ENCODE measurements at regions not wholly inside any gene's neighbourhood (a gene's known extent, or its start where the extent isn't known, plus 50 kb on each side); places are given as distances from the start of the nearest gene placed in this dataset.

DNA sequence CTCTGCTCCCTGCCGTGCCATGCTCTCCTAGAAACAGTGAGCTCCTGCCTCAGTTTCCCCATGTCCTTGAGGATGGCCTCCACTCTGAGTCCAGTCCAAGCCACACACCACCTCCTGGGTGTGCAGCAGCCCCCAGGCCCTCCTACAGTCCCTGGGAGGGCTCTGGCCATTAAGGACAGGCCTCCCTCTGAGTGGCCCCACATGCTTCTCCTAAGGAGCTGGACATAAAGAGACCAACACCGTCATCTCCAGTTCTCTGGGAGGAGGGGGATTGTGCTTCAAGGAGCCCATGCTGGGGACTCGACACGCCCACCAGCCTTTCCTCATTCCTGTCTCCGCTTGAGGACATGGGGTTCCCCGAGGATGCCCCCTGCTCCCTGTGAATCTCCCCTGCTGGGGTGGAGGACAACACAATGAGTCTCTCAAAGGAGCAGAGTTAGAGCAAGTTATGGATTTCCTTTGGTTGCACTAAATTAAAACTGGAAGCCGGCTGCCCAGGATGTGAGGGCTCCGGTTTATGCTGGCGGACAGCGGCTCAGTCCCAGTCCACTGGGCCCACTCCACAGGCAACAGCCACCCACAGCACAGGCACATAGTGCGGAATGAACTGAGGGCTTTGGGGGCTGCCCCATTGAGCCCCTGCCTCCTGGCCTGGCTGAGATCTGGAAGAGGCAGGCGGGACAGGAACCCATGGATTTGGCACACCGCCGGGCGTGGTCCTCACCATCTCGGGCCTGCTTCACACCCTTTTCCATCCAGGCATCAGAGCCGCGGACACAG is 165.6 kb upstream of the IQSEC1 start:
- no peak overlapping the region for H3K4me3 ChIP-seq (ENCODE audit: low read depth, low read length)
- no peaks in the 10 kb centered on the region for H3K36me3 ChIP-seq (ENCODE audit: control insufficient read depth, insufficient read depth, low read length)
- DNase-seq (ENCODE audit: low read depth), result no peak
- peaks cover 4% of the 10 kb centered on the region for H3K27me3 ChIP-seq (ENCODE audit: control insufficient read depth, insufficient read depth, low read length)
- TF ChIP-seq, protein P1, sequence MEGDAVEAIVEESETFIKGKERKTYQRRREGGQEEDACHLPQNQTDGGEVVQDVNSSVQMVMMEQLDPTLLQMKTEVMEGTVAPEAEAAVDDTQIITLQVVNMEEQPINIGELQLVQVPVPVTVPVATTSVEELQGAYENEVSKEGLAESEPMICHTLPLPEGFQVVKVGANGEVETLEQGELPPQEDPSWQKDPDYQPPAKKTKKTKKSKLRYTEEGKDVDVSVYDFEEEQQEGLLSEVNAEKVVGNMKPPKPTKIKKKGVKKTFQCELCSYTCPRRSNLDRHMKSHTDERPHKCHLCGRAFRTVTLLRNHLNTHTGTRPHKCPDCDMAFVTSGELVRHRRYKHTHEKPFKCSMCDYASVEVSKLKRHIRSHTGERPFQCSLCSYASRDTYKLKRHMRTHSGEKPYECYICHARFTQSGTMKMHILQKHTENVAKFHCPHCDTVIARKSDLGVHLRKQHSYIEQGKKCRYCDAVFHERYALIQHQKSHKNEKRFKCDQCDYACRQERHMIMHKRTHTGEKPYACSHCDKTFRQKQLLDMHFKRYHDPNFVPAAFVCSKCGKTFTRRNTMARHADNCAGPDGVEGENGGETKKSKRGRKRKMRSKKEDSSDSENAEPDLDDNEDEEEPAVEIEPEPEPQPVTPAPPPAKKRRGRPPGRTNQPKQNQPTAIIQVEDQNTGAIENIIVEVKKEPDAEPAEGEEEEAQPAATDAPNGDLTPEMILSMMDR (IDR thresholded peaks at IDR 0.05; ENCODE audit: insufficient read depth, low read length, poor library complexity, severe bottlenecking), result no peak

DNA sequence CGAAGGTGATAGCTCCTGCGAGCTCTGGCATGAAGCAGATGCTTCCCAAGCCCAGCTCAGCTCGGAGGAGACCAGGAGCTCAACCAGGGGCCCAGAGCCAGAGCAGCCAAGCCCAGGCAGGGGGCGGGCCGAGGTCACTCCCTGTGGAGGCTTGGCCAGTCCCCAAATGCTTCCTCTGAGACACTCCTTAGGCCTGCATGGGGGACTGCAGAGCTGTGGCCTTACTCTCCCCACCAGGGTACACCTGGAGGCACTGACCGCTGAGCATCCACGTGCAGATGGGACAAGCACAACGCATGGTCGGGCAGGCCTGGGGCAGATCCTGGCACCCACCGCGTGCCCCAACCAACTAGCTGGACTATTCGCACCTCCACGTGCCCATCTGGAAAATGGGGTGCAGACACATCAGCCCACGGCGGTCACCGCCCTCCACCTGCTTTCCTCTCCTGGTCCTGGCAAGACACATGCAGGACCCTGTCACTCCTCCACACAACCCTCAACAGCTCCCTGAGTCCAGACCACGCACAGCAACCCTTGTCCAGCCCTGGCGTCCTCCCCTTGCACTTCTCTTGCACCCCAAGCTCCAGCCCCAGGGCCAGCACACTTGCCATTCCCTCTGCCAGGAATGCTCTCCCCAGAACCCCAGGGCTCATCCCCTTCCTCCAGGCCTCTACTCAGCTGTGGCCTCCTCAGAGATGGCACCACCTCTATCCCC is 164.7 kb upstream of the IQSEC1 start:
- peaks cover 6% of the 10 kb centered on the region for H3K27me3 ChIP-seq (ENCODE audit: control insufficient read depth, insufficient read depth, low read length)
- no peak for DNase-seq (ENCODE audit: low read depth)
- TF ChIP-seq, protein P1 (IDR thresholded peaks at IDR 0.05; ENCODE audit: insufficient read depth, low read length, poor library complexity, severe bottlenecking), result no peak

DNA sequence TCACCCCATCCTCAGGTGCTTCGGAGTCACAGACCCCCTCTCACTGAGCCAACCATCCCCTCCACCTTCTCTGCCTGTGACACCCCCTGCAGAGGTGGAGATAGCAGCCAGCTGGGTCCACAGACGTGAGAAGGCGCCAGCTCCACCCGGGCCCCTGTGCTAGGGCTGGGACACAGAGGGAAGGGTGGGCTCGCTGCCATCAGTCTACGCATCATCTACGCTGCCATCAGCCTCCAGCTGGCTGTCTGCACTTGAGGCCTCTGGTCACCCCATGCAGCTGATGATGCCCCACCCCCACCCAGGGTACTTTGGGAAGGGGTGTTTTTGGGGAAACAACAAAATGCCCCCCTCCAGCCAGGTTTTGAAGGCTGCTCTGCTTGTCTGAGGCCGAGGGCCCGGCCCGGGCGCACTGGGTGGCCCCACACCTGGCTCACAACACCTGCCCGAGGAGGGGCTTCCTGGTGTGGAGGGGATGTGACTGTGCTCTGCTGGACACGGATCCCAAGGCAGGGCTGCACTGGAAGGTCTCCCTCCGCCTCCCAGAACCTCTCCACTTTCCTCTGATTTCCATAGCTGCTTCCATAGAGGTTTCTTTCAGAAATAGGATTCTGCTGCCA is 163.4 kb upstream of the IQSEC1 start:
- Histone ChIP-seq H3K36me3 (ENCODE audit: control insufficient read depth, insufficient read depth, low read length) (no peaks in the 10 kb centered on the region), H3K4me3 (ENCODE audit: low read depth, low read length) (no peak overlapping the region), H3K27me3 (ENCODE audit: control insufficient read depth, insufficient read depth, low read length) (peaks cover 9% of the 10 kb centered on the region)
- DNase-seq (ENCODE audit: low read depth), result no peak
- TF ChIP-seq, protein P1 (IDR thresholded peaks at IDR 0.05; ENCODE audit: insufficient read depth, low read length, poor library complexity, severe bottlenecking), result no peak

More for the DNA sequence above, 164.7 kb upstream of the IQSEC1 start:
- Histone ChIP-seq H3K4me3 (ENCODE audit: low read depth, low read length) (no peak overlapping the region), H3K36me3 (ENCODE audit: control insufficient read depth, insufficient read depth, low read length) (no peaks in the 10 kb centered on the region)

DNA sequence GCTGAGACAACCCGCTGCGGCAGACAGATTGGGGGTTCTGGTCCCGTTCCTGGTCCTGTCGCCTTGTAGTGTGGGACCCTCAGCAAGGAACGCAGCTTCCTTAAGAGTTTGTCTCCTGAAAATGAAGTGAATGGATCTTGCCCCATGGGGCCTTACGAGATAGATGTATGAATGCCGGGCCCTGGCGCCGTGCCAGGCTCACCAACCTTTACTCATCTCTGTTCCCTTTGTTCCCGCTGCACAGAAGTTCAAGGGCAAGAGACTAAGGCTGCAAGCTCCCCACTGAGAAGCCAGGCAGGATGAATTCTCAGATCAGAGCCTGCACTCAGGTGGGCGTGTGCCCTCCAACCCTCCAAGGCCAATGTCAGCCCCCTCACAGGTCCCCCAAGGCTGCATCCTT is 162.7 kb upstream of the IQSEC1 start:
- DNase-seq (ENCODE audit: low read depth), result no peak
- Histone ChIP-seq H3K27me3 (ENCODE audit: control insufficient read depth, insufficient read depth, low read length) (peaks cover 9% of the 10 kb centered on the region), H3K4me3 (ENCODE audit: low read depth, low read length) (no peak overlapping the region), H3K36me3 (ENCODE audit: control insufficient read depth, insufficient read depth, low read length) (no peaks in the 10 kb centered on the region)
- TF ChIP-seq, protein P1 (IDR thresholded peaks at IDR 0.05; ENCODE audit: insufficient read depth, low read length, poor library complexity, severe bottlenecking), result no peak

DNA sequence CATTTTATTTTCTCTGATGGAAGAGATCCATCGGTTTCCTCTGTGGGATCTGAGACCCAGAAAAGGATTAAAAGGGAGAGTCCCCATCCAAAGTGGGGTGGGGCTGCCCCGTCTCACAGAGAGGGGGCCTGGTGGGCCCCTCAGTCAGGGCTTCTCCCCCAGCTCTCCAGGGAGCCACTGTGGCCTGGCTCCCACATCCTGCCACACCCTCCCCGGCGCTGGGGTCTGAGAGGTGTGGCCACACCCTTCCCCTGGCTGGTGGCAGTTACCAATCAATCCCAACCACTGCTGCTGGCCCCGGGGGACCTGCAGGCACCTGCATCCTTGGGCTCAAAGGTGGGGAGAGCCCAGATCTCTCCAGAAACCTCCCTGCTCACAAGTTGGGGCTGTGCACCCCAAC is 161.8 kb upstream of the IQSEC1 start:
- H3K27me3 ChIP-seq (ENCODE audit: control insufficient read depth, insufficient read depth, low read length), result peaks cover 9% of the 10 kb centered on the region
- no peak for DNase-seq (ENCODE audit: low read depth)
- TF ChIP-seq, protein P1 (IDR thresholded peaks at IDR 0.05; ENCODE audit: insufficient read depth, low read length, poor library complexity, severe bottlenecking), result no peak

More for the DNA sequence above, 161.8 kb upstream of the IQSEC1 start:
- Histone ChIP-seq H3K4me3 (ENCODE audit: low read depth, low read length) (no peak overlapping the region), H3K36me3 (ENCODE audit: control insufficient read depth, insufficient read depth, low read length) (no peaks in the 10 kb centered on the region)
